DND-41 (cell line): ENCODE measurements at regions not wholly inside any gene's neighbourhood (a gene's known extent, or its start where the extent isn't known, plus 50 kb on each side); places are given as distances from the start of the nearest gene placed in this dataset.
A peak's percentile ranks its signal among the peaks of the same experiment; 100 is the strongest.

Experiments
- ATAC-seq: fragments of 200-7000 bp; cut with Tn5 transposase; 3 replicates; pipeline ENCODE4 v1.9.1; 2021; ENCODE audit warnings: low read depth; ENCODE audit not compliant: insufficient read depth
- DNase-seq: peaks from one replicate; pipeline ENCODE4 v3.0.0-alpha.2; 2020
- H2AFZ ChIP-seq: 2 replicates; pipeline ENCODE4 v1.6.0; 2012; ENCODE audit warnings: low read depth, low read length
- H3K27ac ChIP-seq: 2 replicates; pipeline ENCODE4 v1.5.1; 2012; ENCODE audit warnings: low read length, inconsistent platforms
- H3K27me3 ChIP-seq: fragments of 200-600 bp; sonication (generic); 2 replicates; pipeline ENCODE4 v1.6.0; 2012; ENCODE audit warnings: low read length, mild to moderate bottlenecking, inconsistent platforms; ENCODE audit not compliant: insufficient read depth, poor library complexity
- H3K36me3 ChIP-seq: 2 replicates; pipeline ENCODE4 v1.5.1; 2012; ENCODE audit warnings: low read length, inconsistent platforms; ENCODE audit not compliant: insufficient read depth
- H3K4me1 ChIP-seq: 2 replicates; pipeline ENCODE4 v1.5.1; 2012; ENCODE audit warnings: mild to moderate bottlenecking, low read length; ENCODE audit not compliant: insufficient read depth
- H3K4me2 ChIP-seq: 2 replicates; pipeline ENCODE4 v1.6.0; 2012; ENCODE audit warnings: mild to moderate bottlenecking, moderate library complexity, low read length, inconsistent platforms; ENCODE audit not compliant: insufficient read depth
- H3K4me3 ChIP-seq, 2 experiments: fragments of 200-600 bp in 1 of 2; shearing (Covaris generic) in 1 of 2; 2 replicates each; pipeline ENCODE4 v1.5.1; 2012 to 2016; ENCODE audit warnings: inconsistent platforms in 2 of 2, low read length in 2 of 2, mild to moderate bottlenecking in 2 of 2, low read depth in 1 of 2, moderate library complexity in 1 of 2
- H3K79me2 ChIP-seq: 2 replicates; pipeline ENCODE4 v1.6.0; 2012; ENCODE audit warnings: low read length, inconsistent platforms; ENCODE audit not compliant: insufficient read depth
- H3K9ac ChIP-seq: 2 replicates; pipeline ENCODE4 v1.6.0; 2012; ENCODE audit warnings: low read depth, mild to moderate bottlenecking, inconsistent platforms, low read length, moderate library complexity
- H3K9me3 ChIP-seq: 2 replicates; pipeline ENCODE4 v1.5.1; 2012; ENCODE audit warnings: low read length, moderate library complexity, mild to moderate bottlenecking, inconsistent platforms; ENCODE audit not compliant: insufficient read depth, severe bottlenecking
- H4K20me1 ChIP-seq: 2 replicates; pipeline ENCODE4 v1.6.0; 2012; ENCODE audit warnings: low read length; ENCODE audit not compliant: insufficient read depth
- CTCF ChIP-seq: IDR thresholded peaks from 2 replicates; pipeline ENCODE4 v1.5.1; 2012; ENCODE audit warnings: borderline replicate concordance, low read length, moderate library complexity, mild to moderate bottlenecking; ENCODE audit not compliant: poor library complexity, severe bottlenecking; ENCODE audit errors: extremely low read depth
- EZH2 ChIP-seq: IDR thresholded peaks from 3 replicates; pipeline ENCODE4 v1.6.1; 2012; ENCODE audit warnings: borderline replicate concordance, low read depth, mild to moderate bottlenecking, moderate library complexity, low read length, inconsistent platforms; ENCODE audit not compliant: severe bottlenecking

- TF ChIP-seq EZH2: no peak
- TF ChIP-seq CTCF: no peak
- Histone ChIP-seq H3K79me2 (no peaks in the 10 kb centered on the region), H3K9ac (no peak overlapping the region), H2AFZ (no peak overlapping the region), H3K27me3 (peaks cover 9% of the 10 kb centered on the region), H3K4me1 (no peaks in the 10 kb centered on the region), H4K20me1 (no peaks in the 10 kb centered on the region), H3K27ac (no peak overlapping the region), H3K9me3 (no peaks in the 10 kb centered on the region), H3K4me3 (no peak overlapping the region), H3K4me2 (no peak overlapping the region), H3K36me3 (no peaks in the 10 kb centered on the region)
- ATAC-seq (no peak), DNase-seq (no peak)
Observed at GRCh38 chr6:40854592-40854991, 184.4 kb downstream of the UNC5CL start.

DNA sequence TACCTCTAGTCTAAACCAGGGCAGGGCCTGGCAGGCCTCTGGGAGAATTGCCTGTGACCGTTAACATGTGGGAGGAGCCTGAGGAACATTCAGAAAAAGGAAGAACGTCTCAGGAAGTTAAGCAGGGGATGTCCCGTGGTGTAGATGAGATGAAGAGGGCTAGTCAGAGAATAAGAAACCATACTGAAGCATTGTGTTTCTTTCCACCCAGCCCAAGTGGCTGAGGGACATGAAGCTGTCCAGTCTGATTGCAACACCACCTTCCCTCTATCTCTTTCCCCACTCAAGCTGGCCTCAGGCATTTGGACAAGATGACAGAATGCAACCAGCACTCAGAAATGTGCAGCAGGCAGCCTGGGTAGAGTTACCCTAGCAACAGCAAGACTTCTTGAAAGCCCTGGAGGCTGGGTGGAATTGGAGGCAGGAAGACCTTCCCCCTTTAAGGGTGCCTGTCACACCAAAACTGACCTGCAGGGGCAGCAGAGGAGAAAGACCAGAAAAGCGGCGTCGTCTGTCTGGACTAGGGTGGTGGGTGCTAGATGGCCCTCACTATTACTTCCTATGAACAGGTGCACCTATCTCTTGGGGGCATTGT is 186.1 kb downstream of the UNC5CL start:
- Histone ChIP-seq H3K4me2 (no peak overlapping the region), H2AFZ (no peak overlapping the region), H3K79me2 (no peaks in the 10 kb centered on the region), H3K27me3 (peaks cover 9% of the 10 kb centered on the region), H3K4me3 (no peak overlapping the region), H4K20me1 (no peaks in the 10 kb centered on the region), H3K9ac (no peak overlapping the region), H3K4me1 (no peaks in the 10 kb centered on the region), H3K9me3 (no peaks in the 10 kb centered on the region), H3K27ac (no peak overlapping the region), H3K36me3 (no peaks in the 10 kb centered on the region)
- TF ChIP-seq CTCF: peak; percentile 71
- no peak for TF ChIP-seq EZH2
- DNase-seq (peak; percentile 37), ATAC-seq (peak; percentile 62; the same call in 2 of the 3 replicates)

GRCh38 chr6:40849546-40849945 is 189.5 kb downstream of the UNC5CL start:
- Histone ChIP-seq H3K9ac (no peak overlapping the region), H3K79me2 (no peaks in the 10 kb centered on the region), H3K36me3 (no peaks in the 10 kb centered on the region), H3K27ac (no peak overlapping the region), H3K27me3 (peaks cover 6% of the 10 kb centered on the region), H3K4me3 (no peak overlapping the region), H2AFZ (no peak overlapping the region), H4K20me1 (0 out of 2 replicates have a peak, but pooled peaks cover 2% of the 10 kb centered on the region), H3K4me2 (no peak overlapping the region), H3K4me1 (no peaks in the 10 kb centered on the region), H3K9me3 (no peaks in the 10 kb centered on the region)
- TF ChIP-seq CTCF: no peak
- ATAC-seq: no peak
- DNase-seq: no peak
